ENCODE measurements at regions not wholly inside any gene's neighbourhood (a gene's known extent, or its start where the extent isn't known, plus 50 kb on each side); places are given as distances from the start of the nearest gene placed in this dataset.

DNA sequence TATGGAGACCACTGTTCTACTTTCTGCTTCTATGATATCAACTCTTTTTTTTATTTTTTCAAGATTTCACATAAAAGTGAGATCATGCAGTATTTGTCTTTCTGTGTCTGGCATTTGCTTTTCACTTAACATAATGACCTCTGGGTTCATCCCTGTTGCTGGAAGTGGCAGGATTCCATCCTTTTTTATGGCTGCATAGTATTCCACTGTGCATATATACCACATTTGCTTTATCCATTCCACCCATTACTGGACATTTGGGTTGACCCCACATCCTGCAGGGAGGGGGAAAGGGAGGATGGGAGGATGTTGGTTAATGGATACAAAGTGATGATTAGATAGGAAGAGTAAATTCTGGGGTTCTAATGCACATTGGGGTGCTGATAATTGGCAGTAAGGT, 80.3 kb upstream of the NPTX2 start:
- no peak for DNase-seq (ENCODE audit: low read depth)
- H3K4me3 ChIP-seq (ENCODE audit: low read depth, low read length): no peak overlapping the region
- TF ChIP-seq, protein P1, sequence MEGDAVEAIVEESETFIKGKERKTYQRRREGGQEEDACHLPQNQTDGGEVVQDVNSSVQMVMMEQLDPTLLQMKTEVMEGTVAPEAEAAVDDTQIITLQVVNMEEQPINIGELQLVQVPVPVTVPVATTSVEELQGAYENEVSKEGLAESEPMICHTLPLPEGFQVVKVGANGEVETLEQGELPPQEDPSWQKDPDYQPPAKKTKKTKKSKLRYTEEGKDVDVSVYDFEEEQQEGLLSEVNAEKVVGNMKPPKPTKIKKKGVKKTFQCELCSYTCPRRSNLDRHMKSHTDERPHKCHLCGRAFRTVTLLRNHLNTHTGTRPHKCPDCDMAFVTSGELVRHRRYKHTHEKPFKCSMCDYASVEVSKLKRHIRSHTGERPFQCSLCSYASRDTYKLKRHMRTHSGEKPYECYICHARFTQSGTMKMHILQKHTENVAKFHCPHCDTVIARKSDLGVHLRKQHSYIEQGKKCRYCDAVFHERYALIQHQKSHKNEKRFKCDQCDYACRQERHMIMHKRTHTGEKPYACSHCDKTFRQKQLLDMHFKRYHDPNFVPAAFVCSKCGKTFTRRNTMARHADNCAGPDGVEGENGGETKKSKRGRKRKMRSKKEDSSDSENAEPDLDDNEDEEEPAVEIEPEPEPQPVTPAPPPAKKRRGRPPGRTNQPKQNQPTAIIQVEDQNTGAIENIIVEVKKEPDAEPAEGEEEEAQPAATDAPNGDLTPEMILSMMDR (IDR thresholded peaks at IDR 0.05; ENCODE audit: insufficient read depth, low read depth, low read length): no peak

GRCh38 chr7:98534493-98534892, 82.6 kb upstream of the NPTX2 start:
- no peak for DNase-seq (ENCODE audit: low read depth)

GRCh38 chr7:98531717-98532116, 85.4 kb upstream of the NPTX2 start:
- DNase-seq (ENCODE audit: low read depth): no peak
- TF ChIP-seq, protein P1 (IDR thresholded peaks at IDR 0.05; ENCODE audit: insufficient read depth, low read depth, low read length): no peak
- H3K4me3 ChIP-seq (ENCODE audit: low read depth, low read length): no peak overlapping the region

More at GRCh38 chr7:98534493-98534892, 82.6 kb upstream of the NPTX2 start:
- TF ChIP-seq, protein P1 (IDR thresholded peaks at IDR 0.05; ENCODE audit: insufficient read depth, low read depth, low read length): no peak
- H3K4me3 ChIP-seq (ENCODE audit: low read depth, low read length): no peak overlapping the region

- DNase-seq (ENCODE audit: low read depth): no peak
- TF ChIP-seq, protein P1 (IDR thresholded peaks at IDR 0.05; ENCODE audit: insufficient read depth, low read depth, low read length): no peak
These were observed 89.0 kb upstream of the NPTX2 start for GRCh38 chr7:98528079-98528478.

GRCh38 chr7:98526059-98526458, 91.0 kb upstream of the NPTX2 start:
- TF ChIP-seq, protein P1 (IDR thresholded peaks at IDR 0.05; ENCODE audit: insufficient read depth, low read depth, low read length): no peak
- DNase-seq (ENCODE audit: low read depth): no peak
- no peak overlapping the region for H3K4me3 ChIP-seq (ENCODE audit: low read depth, low read length)

More at GRCh38 chr7:98528079-98528478, 89.0 kb upstream of the NPTX2 start:
- no peak overlapping the region for H3K4me3 ChIP-seq (ENCODE audit: low read depth, low read length)

DNA sequence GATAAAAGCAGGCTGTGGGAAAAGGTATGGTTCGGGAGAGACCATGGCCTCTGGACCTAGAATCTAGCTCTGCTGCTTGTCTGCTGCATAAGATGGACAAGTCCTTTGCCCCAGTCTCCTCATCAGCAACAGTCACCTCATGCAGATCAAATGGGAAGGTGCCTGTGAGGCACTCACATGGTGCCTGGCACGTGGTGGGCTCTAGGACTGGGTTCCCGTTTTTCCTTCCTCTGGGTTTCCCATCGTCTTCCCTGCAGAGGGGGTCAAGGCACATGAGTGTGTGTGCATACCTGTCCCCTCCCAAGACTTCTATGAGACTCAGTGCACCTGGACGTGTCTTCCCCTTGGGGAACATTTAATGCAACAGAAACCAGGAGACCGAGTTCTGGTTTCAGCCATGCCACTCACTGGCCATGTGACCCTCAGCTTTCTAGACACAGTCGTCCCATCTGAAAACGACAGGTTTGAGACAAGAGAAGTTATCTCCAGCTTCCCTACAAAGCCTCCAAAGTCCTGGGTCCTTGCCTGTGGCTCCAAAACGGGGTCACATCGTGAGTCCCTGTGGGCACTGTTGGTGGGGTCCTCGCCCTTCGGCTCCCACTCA, 95.9 kb upstream of the NPTX2 start:
- TF ChIP-seq, protein P1 (IDR thresholded peaks at IDR 0.05; ENCODE audit: insufficient read depth, low read depth, low read length): no peak
- no peak for DNase-seq (ENCODE audit: low read depth)
- H3K4me3 ChIP-seq (ENCODE audit: low read depth, low read length): no peak overlapping the region
